Osteocyte (in vitro differentiated cells): ENCODE measurements at regions not wholly inside any gene's neighbourhood (a gene's known extent, or its start where the extent isn't known, plus 50 kb on each side); places are given as distances from the start of the nearest gene placed in this dataset.

Experiments used
- DNase-seq: peaks from one replicate; pipeline ENCODE4 v3.0.0; 2021; ENCODE audit warnings: mixed read lengths; ENCODE audit not compliant: unreplicated experiment; ENCODE audit errors: extremely low spot score
- H3K27ac Mint-ChIP-seq: one replicate; pipeline ENCODE4 v1.8.0; 2021; ENCODE audit warnings: mild to moderate bottlenecking, mixed read lengths; ENCODE audit not compliant: unreplicated experiment
- H3K27me3 Mint-ChIP-seq: one replicate; pipeline ENCODE4 v1.8.0; 2021; ENCODE audit warnings: mixed read lengths; ENCODE audit not compliant: unreplicated experiment
- H3K36me3 Mint-ChIP-seq: one replicate; pipeline ENCODE4 v1.8.0; 2021; ENCODE audit warnings: mixed read lengths; ENCODE audit not compliant: unreplicated experiment
- H3K4me1 Mint-ChIP-seq: one replicate; pipeline ENCODE4 v1.8.0; 2021; ENCODE audit warnings: mixed read lengths; ENCODE audit not compliant: unreplicated experiment
- H3K4me3 Mint-ChIP-seq: one replicate; pipeline ENCODE4 v1.8.0; 2021; ENCODE audit warnings: mild to moderate bottlenecking, moderate library complexity, mixed read lengths; ENCODE audit not compliant: unreplicated experiment
- H3K9me3 Mint-ChIP-seq: one replicate; pipeline ENCODE4 v1.8.0; 2021; ENCODE audit warnings: mixed read lengths; ENCODE audit not compliant: unreplicated experiment
- TF ChIP-seq, protein P1 (sequence below): fragments of 200-600 bp; sonication (generic); IDR thresholded peaks from 2 replicates; pipeline ENCODE4 v1.5.0; 2021; ENCODE audit warnings: antibody characterized with exemption, mild to moderate bottlenecking, moderate library complexity

DNA sequence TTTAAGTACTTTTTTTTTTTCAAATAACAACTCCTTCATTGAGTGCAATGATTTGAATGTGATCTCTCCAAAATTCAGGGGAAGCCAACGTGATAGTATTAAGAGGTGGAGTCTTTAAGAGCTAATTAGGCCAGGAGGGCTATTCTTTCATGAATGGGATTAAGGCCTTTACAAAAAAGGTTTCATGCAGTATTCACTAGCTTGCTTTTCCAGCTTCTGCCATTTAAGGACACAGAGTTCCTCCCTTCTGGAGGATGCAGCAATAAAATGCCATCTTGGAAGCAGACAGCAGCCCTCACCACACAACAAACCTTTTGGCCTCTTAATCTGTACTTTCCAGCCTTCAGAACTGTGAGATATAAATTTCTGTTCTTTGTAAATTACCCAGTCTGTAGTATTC lies 586.8 kb upstream of the LMO3 start:
- H3K4me1 Mint-ChIP-seq = no peaks in the 10 kb centered on the region
- H3K27ac Mint-ChIP-seq = no peak overlapping the region
- no peak overlapping the region for H3K4me3 Mint-ChIP-seq
- no peaks in the 10 kb centered on the region for H3K36me3 Mint-ChIP-seq
- TF ChIP-seq, protein P1, sequence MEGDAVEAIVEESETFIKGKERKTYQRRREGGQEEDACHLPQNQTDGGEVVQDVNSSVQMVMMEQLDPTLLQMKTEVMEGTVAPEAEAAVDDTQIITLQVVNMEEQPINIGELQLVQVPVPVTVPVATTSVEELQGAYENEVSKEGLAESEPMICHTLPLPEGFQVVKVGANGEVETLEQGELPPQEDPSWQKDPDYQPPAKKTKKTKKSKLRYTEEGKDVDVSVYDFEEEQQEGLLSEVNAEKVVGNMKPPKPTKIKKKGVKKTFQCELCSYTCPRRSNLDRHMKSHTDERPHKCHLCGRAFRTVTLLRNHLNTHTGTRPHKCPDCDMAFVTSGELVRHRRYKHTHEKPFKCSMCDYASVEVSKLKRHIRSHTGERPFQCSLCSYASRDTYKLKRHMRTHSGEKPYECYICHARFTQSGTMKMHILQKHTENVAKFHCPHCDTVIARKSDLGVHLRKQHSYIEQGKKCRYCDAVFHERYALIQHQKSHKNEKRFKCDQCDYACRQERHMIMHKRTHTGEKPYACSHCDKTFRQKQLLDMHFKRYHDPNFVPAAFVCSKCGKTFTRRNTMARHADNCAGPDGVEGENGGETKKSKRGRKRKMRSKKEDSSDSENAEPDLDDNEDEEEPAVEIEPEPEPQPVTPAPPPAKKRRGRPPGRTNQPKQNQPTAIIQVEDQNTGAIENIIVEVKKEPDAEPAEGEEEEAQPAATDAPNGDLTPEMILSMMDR = no peak
- H3K9me3 Mint-ChIP-seq = no peaks in the 10 kb centered on the region
- H3K27me3 Mint-ChIP-seq = no peaks in the 10 kb centered on the region
- no peak for DNase-seq

DNA sequence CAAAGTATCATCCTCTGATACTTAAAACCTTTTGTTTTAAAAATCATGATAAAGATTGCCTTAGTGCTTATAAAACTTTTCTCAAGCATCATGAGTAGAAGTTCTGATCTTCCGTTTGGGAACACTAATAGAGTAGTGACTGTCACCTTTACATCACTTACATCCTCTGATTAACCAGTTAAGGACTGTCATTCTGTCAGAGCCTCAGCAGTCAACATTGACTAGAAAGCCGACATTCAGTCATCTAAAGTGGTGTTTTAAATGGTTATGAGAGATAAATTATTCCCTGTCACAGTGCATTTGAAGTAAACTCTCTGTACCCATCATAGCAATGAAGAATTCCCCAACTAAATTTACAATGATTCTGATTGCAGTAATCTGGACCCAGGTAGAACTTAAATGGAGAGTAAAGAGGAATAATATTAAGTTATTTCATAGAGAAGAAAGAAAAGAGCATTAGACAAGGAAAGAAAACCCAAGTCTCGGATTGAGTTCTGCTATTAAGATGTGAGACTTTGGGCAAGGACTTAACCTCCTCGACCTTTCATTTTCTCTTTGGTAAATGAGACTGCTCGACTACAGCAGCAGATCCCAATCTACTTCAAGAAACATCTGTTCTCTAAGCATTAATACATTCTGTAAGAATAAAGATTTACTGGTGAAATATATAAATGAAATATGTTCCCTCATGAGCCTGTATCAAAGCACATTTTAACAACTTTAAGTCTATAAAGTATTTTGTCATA lies 563.9 kb upstream of the LMO3 start:
- TF ChIP-seq, protein P1 = no peak
- H3K27me3 Mint-ChIP-seq = no peaks in the 10 kb centered on the region
- no peak overlapping the region for H3K27ac Mint-ChIP-seq
- H3K4me3 Mint-ChIP-seq = no peak overlapping the region
- no peak for DNase-seq
- H3K4me1 Mint-ChIP-seq = no peaks in the 10 kb centered on the region
- no peaks in the 10 kb centered on the region for H3K36me3 Mint-ChIP-seq
- peaks cover 5% of the 10 kb centered on the region for H3K9me3 Mint-ChIP-seq

DNA sequence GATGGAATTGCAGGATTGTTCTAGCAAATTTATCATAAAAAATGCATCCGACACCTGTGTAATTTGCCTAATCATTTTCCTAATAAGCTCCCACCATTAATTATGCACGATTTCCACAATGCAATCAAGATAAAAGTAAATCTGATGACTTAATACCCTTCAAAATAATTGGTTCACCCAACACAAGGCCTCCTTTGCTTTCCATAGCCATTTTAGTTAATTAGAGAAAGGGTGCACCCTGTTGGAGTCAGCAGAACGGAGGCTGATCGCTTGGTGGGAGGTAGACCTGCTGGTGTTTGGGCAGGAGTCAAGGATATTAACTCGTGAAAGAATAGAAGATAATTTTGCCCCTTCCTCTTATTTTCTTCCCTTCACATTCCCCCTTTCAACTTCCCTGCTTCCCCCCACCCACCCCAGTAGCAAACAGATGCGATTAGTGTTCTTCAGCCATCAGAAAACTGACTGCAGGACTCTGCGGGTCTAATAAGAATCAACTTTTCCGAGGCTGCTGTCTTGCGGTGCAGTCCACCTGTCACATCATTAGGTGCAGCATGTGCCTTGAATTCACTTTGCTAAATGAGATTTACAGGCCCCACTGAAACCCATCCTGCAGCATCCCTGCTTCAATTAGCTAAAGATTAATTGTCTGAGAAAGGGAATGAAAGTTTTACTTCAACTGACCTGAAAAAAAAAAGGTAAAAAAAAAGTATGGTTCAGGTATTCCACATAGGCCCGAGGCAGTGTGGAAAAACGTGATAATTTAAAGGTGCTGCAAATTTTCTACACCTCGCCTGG lies 553.7 kb upstream of the LMO3 start:
- no peaks in the 10 kb centered on the region for H3K36me3 Mint-ChIP-seq
- DNase-seq = no peak
- H3K9me3 Mint-ChIP-seq = peaks cover 20% of the 10 kb centered on the region
- no peaks in the 10 kb centered on the region for H3K4me1 Mint-ChIP-seq
- no peaks in the 10 kb centered on the region for H3K27me3 Mint-ChIP-seq
- TF ChIP-seq, protein P1 = no peak
- no peak overlapping the region for H3K27ac Mint-ChIP-seq
- H3K4me3 Mint-ChIP-seq = no peak overlapping the region

DNA sequence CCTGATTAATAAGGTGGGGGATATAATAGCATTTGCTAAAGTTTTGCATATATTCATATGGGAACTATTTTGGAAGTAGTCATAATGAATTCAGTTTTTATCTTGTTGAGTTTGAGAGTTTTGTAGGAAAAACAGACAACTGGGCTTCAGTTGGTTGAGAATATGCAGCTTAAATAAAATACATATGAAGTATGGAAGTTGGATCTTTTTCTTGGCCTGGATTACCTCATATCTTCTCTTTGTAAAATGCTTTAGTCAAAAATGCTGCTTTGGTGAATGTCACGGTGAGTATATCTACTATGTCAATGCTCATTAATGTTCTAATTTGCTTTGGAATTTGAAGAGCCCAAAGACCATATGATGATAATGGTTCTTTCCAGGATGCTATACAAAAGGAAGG lies 552.2 kb upstream of the LMO3 start:
- Mint-ChIP-seq H3K36me3 (no peaks in the 10 kb centered on the region), H3K9me3 (peaks cover 30% of the 10 kb centered on the region), H3K4me3 (no peak overlapping the region), H3K27me3 (no peaks in the 10 kb centered on the region), H3K4me1 (no peaks in the 10 kb centered on the region), H3K27ac (no peak overlapping the region)
- TF ChIP-seq, protein P1 = no peak
- DNase-seq = no peak

DNA sequence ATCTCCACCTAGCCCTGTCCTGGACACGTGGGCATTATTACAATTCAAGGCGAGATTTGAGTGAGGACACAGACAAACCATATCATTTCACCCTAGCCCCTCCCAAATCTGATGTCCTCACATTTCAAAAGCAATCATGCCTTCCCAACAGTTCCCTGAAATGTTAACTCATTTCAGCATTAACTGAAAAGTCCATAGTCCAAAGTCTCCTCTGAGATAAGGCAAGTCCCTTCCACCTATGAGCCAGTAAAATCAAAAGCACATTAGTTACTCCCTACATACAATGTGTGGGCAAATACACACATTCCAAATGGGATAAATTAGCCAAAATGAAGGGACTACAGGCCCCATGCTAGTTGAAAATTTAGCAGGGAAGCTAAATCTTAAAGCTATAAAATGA lies 546.0 kb upstream of the LMO3 start:
- Mint-ChIP-seq H3K27me3 (no peaks in the 10 kb centered on the region), H3K36me3 (no peaks in the 10 kb centered on the region), H3K27ac (no peak overlapping the region), H3K4me1 (no peaks in the 10 kb centered on the region), H3K4me3 (no peak overlapping the region), H3K9me3 (peaks cover 39% of the 10 kb centered on the region)
- TF ChIP-seq, protein P1 = no peak
- DNase-seq = no peak
